ENCODE measurements at regions not wholly inside any gene's neighbourhood (a gene's known extent, or its start where the extent isn't known, plus 50 kb on each side); places are given as distances from the start of the nearest gene placed in this dataset.
A peak's percentile ranks its signal among the peaks of the same experiment; 100 is the strongest.
"Not testable (repeated sequence)": the region's sequence is repeated elsewhere in the genome, so short reads cannot be mapped to it uniquely, and the experiment has no call there.

- POLR2A ChIA-PET; in situ Hi-C loops (cut with MboI); H3K4me1 ChIP-seq (replicated peaks in 1 of 2; ENCODE audit: control insufficient read depth in 2 of 2, insufficient read depth in 2 of 2, low read length in 2 of 2); intact Hi-C loops (cut with micrococcal nuclease); H3K79me2 ChIP-seq (ENCODE audit: control insufficient read depth, insufficient read depth, low read length); H4K20me1 ChIP-seq (replicated peaks; ENCODE audit: control insufficient read depth, insufficient read depth, low read length); H3K9me1 ChIP-seq (ENCODE audit: control insufficient read depth, insufficient read depth, low read length); BruUV-seq (replicated peaks); ATAC-seq; H3K9ac ChIP-seq (ENCODE audit: insufficient read depth in 1 of 2, low read depth in 2 of 2, low read length in 2 of 2); H3K36me3 ChIP-seq (ENCODE audit: control insufficient read depth, insufficient read depth, low read length); FAIRE-seq; H3K27ac ChIP-seq (ENCODE audit: extremely low read depth, low read depth, low read length); H3K4me2 ChIP-seq (ENCODE audit: insufficient read depth, low read length); DNase-seq (ENCODE audit: extremely low read depth in 1 of 4, low spot score in 3 of 4); H3K9me3 ChIP-seq (replicated peaks; ENCODE audit: control insufficient read depth, insufficient read depth, low read depth, low read length); H2AFZ ChIP-seq (ENCODE audit: low read depth, low read length); H3K27me3 ChIP-seq (ENCODE audit: control insufficient read depth in 2 of 2, insufficient read depth in 2 of 2, low read length in 2 of 2); CTCF ChIA-PET (ENCODE audit: low intra/inter-chr PET ratio); H3K4me3 ChIP-seq: not testable (repeated sequence)
- 0% methylated on average over 1 of the region's 3 CpGs for WGBS (ENCODE audit: insufficient coverage, low coverage, missing lambda C conversion rate)
These were observed 55.6 kb upstream of the GOLGA6L6 start for GRCh38 chr15:20597245-20597644.

GRCh38 chr15:20594219-20594618 lies 52.6 kb upstream of the GOLGA6L6 start:
- H3K36me3 ChIP-seq (ENCODE audit: control insufficient read depth, insufficient read depth, low read length); H3K4me3 ChIP-seq; BruUV-seq (replicated peaks); H3K4me2 ChIP-seq (ENCODE audit: insufficient read depth, low read length); H3K27me3 ChIP-seq (ENCODE audit: control insufficient read depth in 2 of 2, insufficient read depth in 2 of 2, low read length in 2 of 2); FAIRE-seq; POLR2A ChIA-PET; intact Hi-C loops (cut with micrococcal nuclease); DNase-seq (ENCODE audit: extremely low read depth in 1 of 4, low spot score in 3 of 4); H3K79me2 ChIP-seq (ENCODE audit: control insufficient read depth, insufficient read depth, low read length); H3K9me1 ChIP-seq (ENCODE audit: control insufficient read depth, insufficient read depth, low read length); H3K9ac ChIP-seq (ENCODE audit: insufficient read depth in 1 of 2, low read depth in 2 of 2, low read length in 2 of 2); H2AFZ ChIP-seq (ENCODE audit: low read depth, low read length); H4K20me1 ChIP-seq (replicated peaks; ENCODE audit: control insufficient read depth, insufficient read depth, low read length); H3K27ac ChIP-seq (ENCODE audit: extremely low read depth, low read depth, low read length); CTCF ChIA-PET (ENCODE audit: low intra/inter-chr PET ratio); H3K9me3 ChIP-seq (replicated peaks; ENCODE audit: control insufficient read depth, insufficient read depth, low read depth, low read length); in situ Hi-C loops (cut with MboI); H3K4me1 ChIP-seq (replicated peaks in 1 of 2; ENCODE audit: control insufficient read depth in 2 of 2, insufficient read depth in 2 of 2, low read length in 2 of 2): not testable (repeated sequence)
- ATAC-seq = peak; percentile 65
- no CpG with 5 or more reads among the region's 5 CpGs for WGBS (ENCODE audit: insufficient coverage, low coverage, missing lambda C conversion rate)

- H3K9me3 ChIP-seq (replicated peaks; ENCODE audit: control insufficient read depth, insufficient read depth, low read depth, low read length); H3K9ac ChIP-seq (ENCODE audit: insufficient read depth in 1 of 2, low read depth in 2 of 2, low read length in 2 of 2); H2AFZ ChIP-seq (ENCODE audit: low read depth, low read length); H4K20me1 ChIP-seq (replicated peaks; ENCODE audit: control insufficient read depth, insufficient read depth, low read length); H3K4me2 ChIP-seq (ENCODE audit: insufficient read depth, low read length); H3K27ac ChIP-seq (ENCODE audit: extremely low read depth, low read depth, low read length); POLR2A ChIA-PET; CTCF ChIA-PET (ENCODE audit: low intra/inter-chr PET ratio); H3K4me3 ChIP-seq; H3K79me2 ChIP-seq (ENCODE audit: control insufficient read depth, insufficient read depth, low read length); H3K27me3 ChIP-seq (ENCODE audit: control insufficient read depth in 2 of 2, insufficient read depth in 2 of 2, low read length in 2 of 2); H3K4me1 ChIP-seq (replicated peaks in 1 of 2; ENCODE audit: control insufficient read depth in 2 of 2, insufficient read depth in 2 of 2, low read length in 2 of 2); H3K9me1 ChIP-seq (ENCODE audit: control insufficient read depth, insufficient read depth, low read length); in situ Hi-C loops (cut with MboI); intact Hi-C loops (cut with micrococcal nuclease); BruUV-seq (replicated peaks); DNase-seq (ENCODE audit: extremely low read depth in 1 of 4, low spot score in 3 of 4); FAIRE-seq; H3K36me3 ChIP-seq (ENCODE audit: control insufficient read depth, insufficient read depth, low read length); ATAC-seq: not testable (repeated sequence)
- WGBS (ENCODE audit: insufficient coverage, low coverage, missing lambda C conversion rate) = no CpG with 5 or more reads among the region's 6 CpGs
These were observed 50.3 kb upstream of the GOLGA6L6 start for GRCh38 chr15:20591936-20592335.
